Transverse colon (tissue), 4 donors: ENCODE measurements at regions not wholly inside any gene's neighbourhood (a gene's known extent, or its start where the extent isn't known, plus 50 kb on each side); places are given as distances from the start of the nearest gene placed in this dataset.

Experiments used
- DNase-seq: peaks from one replicate; pipeline ENCODE4 v3.0.0-alpha.2; 2019
- H3K27ac ChIP-seq, 4 donors: fragments of 200-600 bp; sonication (generic); 2 replicates each; pipeline ENCODE4 v1.5.1; 2016 to 2018; ENCODE audit warnings: inconsistent platforms in 4 of 4
- H3K27me3 ChIP-seq: fragments of 200-600 bp; sonication (generic); 2 replicates; pipeline ENCODE4 v1.5.1; 2017; ENCODE audit warnings: inconsistent platforms
- H3K36me3 ChIP-seq, 4 donors: fragments of 200-600 bp; sonication (generic); 2 replicates each; pipeline ENCODE4 v1.5.1; 2017 to 2019; ENCODE audit warnings: inconsistent platforms in 4 of 4
- H3K4me1 ChIP-seq, 4 donors: fragments of 200-600 bp; sonication (generic); 2 replicates each; pipeline ENCODE4 v1.5.1; 2017 to 2020; ENCODE audit warnings: inconsistent platforms in 4 of 4
- H3K4me3 ChIP-seq, 4 donors: fragments of 200-600 bp; sonication (generic); 1 replicate in 1 of 4; 2 replicates in 3 of 4; pipeline versions ENCODE4 v1.5.1 to v1.6.1; 2017 to 2019; ENCODE audit warnings: inconsistent platforms in 4 of 4
- H3K9me3 ChIP-seq, 2 donors: fragments of 200-600 bp; sonication (generic); 2 replicates each; pipeline ENCODE4 v1.5.1; 2017 to 2019; ENCODE audit warnings: inconsistent platforms in 2 of 2
- CTCF ChIP-seq, 5 experiments: fragments of 200-600 bp in 3 of 5; fragments of 450-650 bp in 2 of 5; sonication (generic) in 3 of 5; IDR thresholded peaks; 1 replicate in 2 of 5; 2 replicates in 3 of 5; pipeline ENCODE4 v1.5.1; 2016 to 2017; ENCODE audit warnings: antibody characterized with exemption in 5 of 5, inconsistent platforms in 3 of 5, mild to moderate bottlenecking in 2 of 5, moderate library complexity in 1 of 5
- EP300 ChIP-seq: sonication (generic); formaldehyde crosslinking; IDR thresholded peaks from one replicate; pipeline ENCODE4 v1.6.1; 2017; ENCODE audit warnings: antibody characterized with exemption, low read depth
- POLR2A ChIP-seq: fragments of 450-650 bp; IDR thresholded peaks from one replicate; pipeline ENCODE4 v1.6.1; 2016; ENCODE audit warnings: antibody characterized with exemption, mild to moderate bottlenecking, moderate library complexity
- POLR2AphosphoS5 ChIP-seq, 3 donors: sonication (generic); formaldehyde crosslinking; IDR thresholded peaks; one replicate each; pipeline ENCODE4 v1.6.1; 2016; ENCODE audit warnings: antibody characterized with exemption in 3 of 3
- WGBS, 2 donors: methylation state at CpG; one replicate each; pipeline ENCODE4 v1.1.5; 2018; ENCODE audit warnings: low coverage in 1 of 2; 5-methylcytosine and 5-hydroxymethylcytosine counted together
- in situ Hi-C, 4 donors: fragments of 200-750 bp; cut with MboI; loops; one replicate each; pipeline versions ENCODE4 v1.15.0 to v1.15.1; 2017; ENCODE audit warnings: low sequenced_read_pairs in 3 of 4, low pct_ligation_motif_present in 1 of 4, low pct_unique_long_range_greater_than_20kb in 1 of 4
- intact Hi-C: fragments of 100-400 bp; cut with DNase I; formaldehyde crosslinking; loops from one replicate; pipeline ENCODE4 v1.15.1; 2023; ENCODE audit warnings: low total_unique reads

GRCh38 chr11:29578806-29579205 lies 438.0 kb downstream of the KCNA4 start:
- WGBS, 2 donors: 63 to 66% methylated on average over 2 of the region's 2 CpGs
- H3K27me3 ChIP-seq: no peaks in the 10 kb centered on the region
- TF ChIP-seq EP300 (no peak), POLR2AphosphoS5 (IDR thresholded peaks at IDR 0.05) (no peak), CTCF (IDR thresholded peaks at IDR 0.05) (no peak), POLR2A (no peak)
- intact Hi-C loops (no loop called here), in situ Hi-C loops (no loop called here)
- no peak for DNase-seq
- no peaks in the 10 kb centered on the region for H3K4me1 ChIP-seq
- no peaks in the 10 kb centered on the region for H3K36me3 ChIP-seq
- no peak overlapping the region for H3K27ac ChIP-seq
- H3K9me3 ChIP-seq: peaks cover 0 to 4% of the 10 kb centered on the region in 2 donors
- no peak overlapping the region for H3K4me3 ChIP-seq

GRCh38 chr11:29564486-29564885 lies 452.3 kb downstream of the KCNA4 start:
- intact Hi-C loops: no loop called here
- Histone ChIP-seq H3K27ac (no peak overlapping the region), H3K4me1 (no peaks in the 10 kb centered on the region), H3K4me3 (no peak overlapping the region), H3K9me3 (no peaks in the 10 kb centered on the region), H3K27me3 (no peaks in the 10 kb centered on the region), H3K36me3 (no peaks in the 10 kb centered on the region)
- in situ Hi-C loops: no loop called here
- no peak for DNase-seq
- TF ChIP-seq POLR2AphosphoS5 (IDR thresholded peaks at IDR 0.05) (no peak), CTCF (IDR thresholded peaks at IDR 0.05) (no peak), POLR2A (no peak), EP300 (no peak)

- intact Hi-C loops (no loop called here), in situ Hi-C loops (no loop called here)
- H3K36me3 ChIP-seq: no peaks in the 10 kb centered on the region
- H3K4me3 ChIP-seq: no peak overlapping the region
- 92 to 96% methylated on average over 2 to 3 of the region's 3 CpGs for WGBS, 2 donors
- TF ChIP-seq EP300: no peak
- no peak for TF ChIP-seq POLR2A
- TF ChIP-seq POLR2AphosphoS5 (IDR thresholded peaks at IDR 0.05): no peak
- TF ChIP-seq CTCF (IDR thresholded peaks at IDR 0.05): no peak
- DNase-seq: no peak
- no peak overlapping the region for H3K27ac ChIP-seq
- H3K9me3 ChIP-seq: no peaks in the 10 kb centered on the region
- no peaks in the 10 kb centered on the region for H3K4me1 ChIP-seq
- H3K27me3 ChIP-seq: no peaks in the 10 kb centered on the region
Observed at GRCh38 chr11:29562183-29562582, 454.6 kb downstream of the KCNA4 start.

- intact Hi-C loops: no loop called here
- Histone ChIP-seq H3K9me3 (no peaks in the 10 kb centered on the region), H3K27me3 (no peaks in the 10 kb centered on the region), H3K27ac (no peak overlapping the region), H3K4me3 (no peak overlapping the region), H3K4me1 (no peaks in the 10 kb centered on the region), H3K36me3 (no peaks in the 10 kb centered on the region)
- WGBS, 2 donors: 0 to 5% methylated on average over 1 of the region's 1 CpG
- in situ Hi-C loops: no loop called here
- no peak for DNase-seq
- TF ChIP-seq EP300: no peak
- TF ChIP-seq POLR2AphosphoS5 (IDR thresholded peaks at IDR 0.05): no peak
- TF ChIP-seq POLR2A: no peak
Observed at GRCh38 chr11:29553990-29554389, 462.8 kb downstream of the KCNA4 start.

GRCh38 chr11:29538339-29539036 lies 478.3 kb downstream of the KCNA4 start:
- Histone ChIP-seq H3K4me1 (no peaks in the 10 kb centered on the region), H3K27me3 (no peaks in the 10 kb centered on the region), H3K9me3 (no peaks in the 10 kb centered on the region), H3K27ac (no peak overlapping the region), H3K4me3 (no peak overlapping the region), H3K36me3 (no peaks in the 10 kb centered on the region)
- in situ Hi-C loops (no loop called here), intact Hi-C loops (no loop called here)
- DNase-seq: no peak
- TF ChIP-seq EP300 (no peak), POLR2A (no peak), POLR2AphosphoS5 (IDR thresholded peaks at IDR 0.05) (no peak), CTCF (IDR thresholded peaks at IDR 0.05) (no peak)
